H1 (cell line): ENCODE measurements at regions not wholly inside any gene's neighbourhood (a gene's known extent, or its start where the extent isn't known, plus 50 kb on each side); places are given as distances from the start of the nearest gene placed in this dataset.

Source experiments
- CTCF ChIA-PET: fragments of 300-600 bp; sonication (Branson Sonifier 250); formaldehyde crosslinking; loops from one replicate; lab custom pipeline; 2021; ENCODE audit not compliant: partially characterized antibody; lab: Charles Lee
- POLR2A ChIA-PET: fragments of 300-600 bp; sonication (Branson Sonifier 250); formaldehyde crosslinking; loops from one replicate; lab custom pipeline; 2021; ENCODE audit warnings: inconsistent platforms; ENCODE audit not compliant: partially characterized antibody; lab: Charles Lee
- DNase-seq, 2 experiments: peaks; one replicate each; pipeline versions ENCODE4 v3.0.0 to v3.0.0-alpha.2; 2010 to 2022; ENCODE audit warnings: low spot score in 2 of 2, low read depth in 1 of 2, mixed read lengths in 1 of 2
- FAIRE-seq: peaks from 2 replicates; lab custom pipeline; 2011; peaks lifted over from hg19 to GRCh38; lab: Jason Lieb, UNC
- H2AFZ ChIP-seq: 2 replicates; pipeline ENCODE4 v1.8.1; 2012; ENCODE audit warnings: low read length, inconsistent platforms
- H2AK5ac ChIP-seq: 2 replicates; pipeline ENCODE4 v1.6.1; 2013; ENCODE audit warnings: low read depth, low read length
- H2BK120ac ChIP-seq: replicated peaks from 2 replicates; pipeline ENCODE3; 2013; ENCODE audit warnings: low read depth, low read length, inconsistent platforms
- H2BK12ac ChIP-seq: 2 replicates; pipeline ENCODE4 v1.6.1; 2013; ENCODE audit warnings: low read depth, low read length
- H2BK15ac ChIP-seq: 2 replicates; pipeline ENCODE4 v1.6.1; 2013; ENCODE audit warnings: low read length
- H2BK20ac ChIP-seq: 2 replicates; pipeline ENCODE4 v1.6.1; 2013; ENCODE audit warnings: low read length
- H2BK5ac ChIP-seq: 2 replicates; pipeline ENCODE4 v1.6.1; 2013; ENCODE audit warnings: low read depth, low read length
- H3K14ac ChIP-seq: 2 replicates; pipeline ENCODE4 v1.6.1; 2013; ENCODE audit warnings: inconsistent platforms; ENCODE audit not compliant: insufficient read length
- H3K18ac ChIP-seq: 2 replicates; pipeline ENCODE4 v1.6.1; 2013; ENCODE audit warnings: low read length; ENCODE audit errors: extremely low read depth
- H3K23ac ChIP-seq: 2 replicates; pipeline ENCODE4 v1.6.1; 2013; ENCODE audit warnings: inconsistent platforms; ENCODE audit not compliant: insufficient read length
- H3K23me2 ChIP-seq: 2 replicates; pipeline ENCODE4 v1.6.1; 2013; ENCODE audit warnings: low read depth, low read length
- H3K27ac ChIP-seq: 2 replicates; pipeline ENCODE4 v1.6.1; 2011; ENCODE audit warnings: low read depth, low read length, inconsistent platforms
- H3K27me3 ChIP-seq, 4 experiments: replicated peaks in 1 of 4; 1 replicate in 1 of 4; 2 replicates in 3 of 4; pipeline versions ENCODE4 v1.6.1 to v1.8.1; 2011 to 2013; ENCODE audit warnings: low read length in 3 of 4, mild to moderate bottlenecking in 3 of 4, inconsistent platforms in 2 of 4, mixed read lengths in 2 of 4, moderate library complexity in 1 of 4; ENCODE audit not compliant: control insufficient read depth in 3 of 4, insufficient read depth in 3 of 4; ENCODE audit errors: extremely low read depth in 1 of 4
- H3K36me3 ChIP-seq, 4 experiments: 2 replicates each; pipeline versions ENCODE4 v1.6.1 to v1.8.1; 2011 to 2013; ENCODE audit warnings: mild to moderate bottlenecking in 4 of 4, low read length in 3 of 4, moderate library complexity in 2 of 4, control low read depth in 1 of 4, inconsistent platforms in 1 of 4; ENCODE audit not compliant: insufficient read depth in 4 of 4, control insufficient read depth in 2 of 4
- H3K4ac ChIP-seq: replicated peaks from 2 replicates; pipeline ENCODE3; 2013; ENCODE audit warnings: low read length, low read depth, mixed read lengths, inconsistent platforms; ENCODE audit not compliant: insufficient read length
- H3K4me1 ChIP-seq, 4 experiments: replicated peaks in 1 of 4; 1 replicate in 1 of 4; 2 replicates in 3 of 4; pipeline versions ENCODE4 v1.6.1 to v1.8.1; 2011 to 2013; ENCODE audit warnings: low read length in 3 of 4, inconsistent platforms in 2 of 4, mixed read lengths in 1 of 4; ENCODE audit not compliant: insufficient read depth in 4 of 4, control insufficient read depth in 3 of 4
- H3K4me2 ChIP-seq, 2 experiments: 2 replicates each; pipeline versions ENCODE4 v1.6.1 to v1.8.1; 2011 to 2013; ENCODE audit warnings: low read depth in 2 of 2, low read length in 2 of 2, control low read depth in 1 of 2, inconsistent platforms in 1 of 2, mild to moderate bottlenecking in 1 of 2; ENCODE audit not compliant: insufficient read depth in 1 of 2
- H3K4me3 ChIP-seq, 4 experiments: fragments of 200-600, 300-600 bp in 1 of 4; sonication (generic), shearing (Covaris generic), sonication (Bioruptor Twin) in 1 of 4; 2 replicates each; pipeline versions ENCODE4 v1.5.1 to v1.8.1; 2011 to 2016; ENCODE audit warnings: low read length in 4 of 4, low read depth in 3 of 4, control low read depth in 2 of 4, inconsistent platforms in 2 of 4, mild to moderate bottlenecking in 2 of 4, mixed read lengths in 1 of 4, moderate library complexity in 1 of 4; ENCODE audit not compliant: insufficient read depth in 2 of 4; ENCODE audit errors: extremely low read depth in 1 of 4
- H3K56ac ChIP-seq: replicated peaks from 2 replicates; pipeline ENCODE3; 2013; ENCODE audit warnings: low read depth, mild to moderate bottlenecking, mixed read lengths, low read length, inconsistent platforms; ENCODE audit not compliant: insufficient read length
- H3K79me1 ChIP-seq: 2 replicates; pipeline ENCODE4 v1.6.1; 2013; ENCODE audit warnings: low read depth, low read length, control low read depth
- H3K79me2 ChIP-seq, 2 experiments: 2 replicates each; pipeline versions ENCODE4 v1.6.1 to v1.8.1; 2012 to 2013; ENCODE audit warnings: low read length in 2 of 2, mild to moderate bottlenecking in 2 of 2, inconsistent platforms in 1 of 2; ENCODE audit not compliant: insufficient read depth in 2 of 2, control insufficient read depth in 1 of 2
- H3K9ac ChIP-seq, 4 experiments: replicated peaks in 1 of 4; 1 replicate in 1 of 4; 2 replicates in 3 of 4; pipeline versions ENCODE4 v1.6.1 to v1.8.1; 2011 to 2013; ENCODE audit warnings: low read depth in 3 of 4, low read length in 3 of 4, control low read depth in 2 of 4, mild to moderate bottlenecking in 2 of 4, moderate library complexity in 2 of 4, inconsistent platforms in 1 of 4; ENCODE audit errors: extremely low read depth in 1 of 4
- H3K9me3 ChIP-seq, 2 experiments: 2 replicates each; pipeline versions ENCODE4 v1.6.1 to v1.8.1; 2012 to 2013; ENCODE audit warnings: mild to moderate bottlenecking in 2 of 2, moderate library complexity in 2 of 2, control low read depth in 1 of 2, inconsistent platforms in 1 of 2, low read depth in 1 of 2, low read length in 1 of 2, mixed read lengths in 1 of 2; ENCODE audit not compliant: insufficient read depth in 2 of 2
- H4K20me1 ChIP-seq, 2 experiments: replicated peaks in 1 of 2; 2 replicates each; pipeline versions ENCODE3 to v1.8.1; 2011 to 2013; ENCODE audit warnings: inconsistent platforms in 2 of 2, low read length in 2 of 2, mild to moderate bottlenecking in 1 of 2; ENCODE audit not compliant: insufficient read depth in 2 of 2, control insufficient read depth in 1 of 2
- H4K5ac ChIP-seq: 2 replicates; pipeline ENCODE4 v1.6.1; 2013; ENCODE audit warnings: low read length, low read depth, mixed read lengths, inconsistent platforms; ENCODE audit not compliant: insufficient read length
- H4K8ac ChIP-seq: 2 replicates; pipeline ENCODE4 v1.8.0; 2013; ENCODE audit warnings: mild to moderate bottlenecking, moderate library complexity, low read length, inconsistent platforms; ENCODE audit not compliant: insufficient read depth; ENCODE audit errors: extremely low read depth
- H4K91ac ChIP-seq: replicated peaks from 2 replicates; pipeline ENCODE3; 2013; ENCODE audit warnings: low read length, mixed read lengths, inconsistent platforms; ENCODE audit not compliant: insufficient read length
- CHD7 ChIP-seq: fragments of 300-600 bp; sonication (generic); IDR thresholded peaks from 2 replicates; pipeline ENCODE4 v1.7.1; 2012; ENCODE audit warnings: low read length, moderate library complexity, mild to moderate bottlenecking, inconsistent platforms; ENCODE audit not compliant: insufficient replicate concordance
- WGBS, 2 experiments: shearing (Covaris generic) in 1 of 2; methylation state at CpG; one replicate each; pipeline versions ENCODE4 v1.1.6 to v1.1.7; 2013 to 2015; ENCODE audit warnings: low lambda C conversion rate in 2 of 2, mixed read lengths in 2 of 2, inconsistent platforms in 1 of 2, low coverage in 1 of 2, missing lambda C conversion rate in 1 of 2; ENCODE audit not compliant: insufficient replicate concordance in 2 of 2, insufficient coverage in 1 of 2, insufficient read length in 1 of 2; ENCODE audit errors: extremely low coverage in 1 of 2, missing lambda C conversion rate in 1 of 2; 5-methylcytosine and 5-hydroxymethylcytosine counted together

- no peak overlapping the region for H2AK5ac ChIP-seq
- H3K36me3 ChIP-seq: no peaks in the 10 kb centered on the region
- no peaks in the 10 kb centered on the region; the same call in 1 of the 2 replicates for H3K23me2 ChIP-seq
- H3K23ac ChIP-seq: no peak overlapping the region
- FAIRE-seq: no peak
- no peak overlapping the region for H2BK5ac ChIP-seq
- no peak overlapping the region for H4K8ac ChIP-seq
- H2BK15ac ChIP-seq: no peak overlapping the region
- no peak overlapping the region for H3K14ac ChIP-seq
- WGBS, 2 experiments: 87% methylated on average over 3 of the region's 3 CpGs; no CpG with 5 or more reads in 1 of the 2 experiments
- ChIA-PET POLR2A (no interaction called here), CTCF (interaction anchor here (0.5 kb wide), 1 partner anchor 257 kb away, joined by 4 read pairs; no protein-coding TSS in a partner anchor)
- no peaks in the 10 kb centered on the region for H3K4me1 ChIP-seq
- H4K5ac ChIP-seq: no peak overlapping the region
- no peak overlapping the region for H2BK20ac ChIP-seq
- H3K4ac ChIP-seq: no peak overlapping the region
- H3K79me2 ChIP-seq: no peaks in the 10 kb centered on the region
- no peak overlapping the region for H3K18ac ChIP-seq
- no peaks in the 10 kb centered on the region for H3K9me3 ChIP-seq
- no peaks in the 10 kb centered on the region for H3K79me1 ChIP-seq
- H2BK120ac ChIP-seq: no peak overlapping the region
- H3K4me2 ChIP-seq: no peak overlapping the region
- H3K27ac ChIP-seq: no peak overlapping the region
- no peak overlapping the region for H3K4me3 ChIP-seq
- DNase-seq: no peak
- H2BK12ac ChIP-seq: no peak overlapping the region
- no peak overlapping the region for H3K56ac ChIP-seq
- no peaks in the 10 kb centered on the region for H3K27me3 ChIP-seq
- H3K9ac ChIP-seq: no peak overlapping the region
- no peaks in the 10 kb centered on the region for H4K20me1 ChIP-seq
- H4K91ac ChIP-seq: no peak overlapping the region
- peak overlapping the region; percentile 32; the same call in 1 of the 2 replicates for H2AFZ ChIP-seq
- no peak for TF ChIP-seq CHD7
Measured at GRCh38 chr13:89270736-89271135, 1599.6 kb downstream of the SLITRK5 start.
